NK-92 treated with Interleukin-12 subunit alpha and Interleukin-12 subunit beta, amount 100 ng/mL, for 24 hours (cell line): ENCODE measurements at regions not wholly inside any gene's neighbourhood (a gene's known extent, or its start where the extent isn't known, plus 50 kb on each side); places are given as distances from the start of the nearest gene placed in this dataset.

ENCODE experiments used
- DNase-seq: peaks from one replicate; lab custom pipeline; 2025; lab: John Stamatoyannopoulos, UW

- no peak for DNase-seq
These were observed 337.4 kb downstream of the LPIN1 start for GRCh38 chr2:12083713-12084419.

- DNase-seq: no peak
These were observed 340.7 kb downstream of the LPIN1 start for GRCh38 chr2:12087175-12087574.

- no peak for DNase-seq
These were observed 341.4 kb downstream of the LPIN1 start for GRCh38 chr2:12087671-12088380.

GRCh38 chr2:12089001-12089400 is 342.6 kb downstream of the LPIN1 start:
- DNase-seq: no peak

- DNase-seq: no peak
These were observed 343.1 kb downstream of the LPIN1 start for GRCh38 chr2:12089496-12089895.

- DNase-seq: no peak
These were observed 343.6 kb downstream of the LPIN1 start for GRCh38 chr2:12090072-12090471.

- no peak for DNase-seq
These were observed 344.2 kb downstream of the LPIN1 start for GRCh38 chr2:12090590-12090989.

GRCh38 chr2:12091201-12091806 is 344.9 kb downstream of the LPIN1 start:
- DNase-seq: no peak

GRCh38 chr2:12094134-12094533 is 347.7 kb downstream of the LPIN1 start:
- DNase-seq: no peak

- no peak for DNase-seq
These were observed 349.8 kb downstream of the LPIN1 start for GRCh38 chr2:12096051-12096787.

GRCh38 chr2:12096788-12097449 is 350.5 kb downstream of the LPIN1 start:
- no peak for DNase-seq

GRCh38 chr2:12097859-12098258 is 351.4 kb downstream of the LPIN1 start:
- DNase-seq: no peak

- no peak for DNase-seq
These were observed 352.9 kb downstream of the LPIN1 start for GRCh38 chr2:12099374-12099773.

GRCh38 chr2:12102679-12103078 is 356.2 kb downstream of the LPIN1 start:
- DNase-seq: no peak

- DNase-seq: no peak
These were observed 358.7 kb downstream of the LPIN1 start for GRCh38 chr2:12105180-12105579.

GRCh38 chr2:12106440-12107080 is 360.1 kb downstream of the LPIN1 start:
- DNase-seq: no peak

GRCh38 chr2:12107321-12107720 is 360.9 kb downstream of the LPIN1 start:
- DNase-seq: no peak

- no peak for DNase-seq
These were observed 361.5 kb downstream of the LPIN1 start for GRCh38 chr2:12107939-12108338.

GRCh38 chr2:12109363-12110017 is 363.1 kb downstream of the LPIN1 start:
- no peak for DNase-seq

- no peak for DNase-seq
These were observed 363.6 kb downstream of the LPIN1 start for GRCh38 chr2:12110074-12110473.

- DNase-seq: no peak
These were observed 364.0 kb downstream of the LPIN1 start for GRCh38 chr2:12110481-12110880.
